HK-2 (cell line): ENCODE measurements at regions not wholly inside any gene's neighbourhood (a gene's known extent, or its start where the extent isn't known, plus 50 kb on each side); places are given as distances from the start of the nearest gene placed in this dataset.

Experiments
- DNase-seq: peaks from one replicate; pipeline ENCODE4 v3.0.0-alpha.2; 2018; ENCODE audit not compliant: unreplicated experiment

DNA sequence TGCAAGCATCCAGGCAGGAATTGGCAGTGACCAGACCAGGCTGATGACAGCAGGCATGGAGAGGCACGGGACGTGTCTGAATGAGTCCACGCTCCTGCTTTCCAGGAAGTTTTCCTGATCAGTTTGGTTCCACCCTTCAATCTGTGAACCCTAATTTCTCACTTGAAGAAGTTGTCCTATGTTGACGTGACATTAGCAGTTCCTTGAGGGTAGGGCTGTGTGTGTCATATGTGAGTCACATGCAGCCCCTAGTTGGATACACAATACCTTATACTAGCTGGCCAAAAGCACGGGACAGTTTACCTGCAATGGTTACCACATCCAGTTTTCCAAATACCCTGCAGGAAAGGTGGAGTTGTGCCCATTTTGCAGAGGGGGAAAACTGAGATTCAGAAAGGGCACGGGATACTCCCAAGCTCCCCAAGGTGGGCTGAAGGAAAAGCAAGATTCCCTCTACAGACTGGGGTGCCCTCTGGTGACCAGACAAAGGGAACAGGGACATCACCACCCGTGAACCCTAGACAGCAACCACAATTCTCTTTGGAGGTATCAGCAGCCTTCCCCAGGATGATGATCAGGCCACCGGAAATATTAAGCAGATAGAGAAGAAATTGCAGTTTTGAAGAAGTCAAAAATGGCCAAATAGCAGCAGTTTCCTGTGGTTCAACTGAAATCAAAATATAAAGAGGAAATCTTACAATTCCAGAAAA, 194.5 kb downstream of the PHETA1 start:
- no peak for DNase-seq

GRCh38 chr12:111173836-111174235, 195.1 kb downstream of the PHETA1 start:
- DNase-seq = no peak

- DNase-seq = no peak
Observed at GRCh38 chr12:111173391-111173790, 195.5 kb downstream of the PHETA1 start.

GRCh38 chr12:111172786-111173185, 196.1 kb downstream of the PHETA1 start:
- DNase-seq = no peak

DNA sequence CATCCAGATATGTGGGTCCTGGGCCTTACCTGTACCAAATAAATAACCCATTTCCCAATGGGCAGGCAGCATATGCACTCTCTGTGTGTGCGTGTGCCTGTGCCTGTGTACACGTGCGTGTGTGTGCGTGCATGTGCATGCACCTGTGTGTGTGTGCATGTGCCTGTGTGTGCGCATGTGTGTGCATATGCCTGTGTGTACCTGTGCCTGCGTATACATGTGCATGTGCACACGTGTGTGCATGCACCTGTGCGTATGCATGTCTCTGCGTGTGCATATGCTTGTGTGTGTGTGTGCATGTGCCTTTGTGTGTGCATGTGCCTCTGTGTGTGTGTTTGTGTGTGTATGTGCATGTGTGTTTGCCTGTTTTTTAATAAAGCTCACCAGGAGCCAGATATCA, 197.1 kb downstream of the PHETA1 start:
- DNase-seq = no peak

- DNase-seq = no peak
Observed at GRCh38 chr12:111171345-111171744, 197.6 kb downstream of the PHETA1 start.

GRCh38 chr12:111170543-111170942, 198.4 kb downstream of the PHETA1 start:
- no peak for DNase-seq

DNA sequence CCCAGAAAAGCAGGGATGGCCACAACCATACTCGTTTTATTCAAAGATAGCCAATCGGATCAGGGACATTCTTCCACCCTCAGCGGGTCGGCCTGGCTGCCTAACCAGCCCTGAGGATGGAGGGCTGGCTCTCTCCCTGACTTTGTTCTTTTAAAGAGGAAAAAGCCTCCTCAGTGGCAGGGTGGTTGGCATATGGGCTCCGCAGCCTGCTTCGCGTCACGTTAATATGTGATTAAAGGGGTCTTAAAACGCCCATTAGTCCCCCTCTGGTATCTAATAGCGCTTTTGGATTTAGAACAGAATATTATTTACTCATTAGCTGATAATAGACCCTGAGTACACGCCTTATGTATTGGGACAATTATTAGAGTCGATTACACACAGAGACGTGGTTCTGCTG, 199.4 kb downstream of the PHETA1 start:
- DNase-seq = no peak

DNA sequence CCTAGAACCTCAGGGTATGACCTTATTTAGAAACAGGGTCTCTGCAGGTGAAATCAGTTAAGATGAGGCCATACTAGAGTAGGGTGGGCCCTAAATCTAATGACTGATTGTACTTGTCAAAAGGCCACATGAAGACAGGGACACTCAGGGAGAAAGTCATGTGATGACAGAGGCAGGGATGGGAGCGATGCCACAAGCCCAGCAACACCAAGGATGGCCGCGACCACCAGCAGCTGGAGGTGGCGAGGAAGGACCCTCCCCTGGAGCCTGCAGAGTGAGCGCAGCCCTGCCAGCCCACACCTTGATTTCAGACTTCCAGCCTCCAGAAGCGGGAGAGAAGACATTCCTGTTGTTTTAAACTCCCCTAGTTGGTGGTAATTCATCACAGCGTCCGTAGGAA, 199.9 kb downstream of the PHETA1 start:
- DNase-seq = no peak

- DNase-seq = no peak
Observed at GRCh38 chr12:111168009-111168900, 200.6 kb downstream of the PHETA1 start.

DNA sequence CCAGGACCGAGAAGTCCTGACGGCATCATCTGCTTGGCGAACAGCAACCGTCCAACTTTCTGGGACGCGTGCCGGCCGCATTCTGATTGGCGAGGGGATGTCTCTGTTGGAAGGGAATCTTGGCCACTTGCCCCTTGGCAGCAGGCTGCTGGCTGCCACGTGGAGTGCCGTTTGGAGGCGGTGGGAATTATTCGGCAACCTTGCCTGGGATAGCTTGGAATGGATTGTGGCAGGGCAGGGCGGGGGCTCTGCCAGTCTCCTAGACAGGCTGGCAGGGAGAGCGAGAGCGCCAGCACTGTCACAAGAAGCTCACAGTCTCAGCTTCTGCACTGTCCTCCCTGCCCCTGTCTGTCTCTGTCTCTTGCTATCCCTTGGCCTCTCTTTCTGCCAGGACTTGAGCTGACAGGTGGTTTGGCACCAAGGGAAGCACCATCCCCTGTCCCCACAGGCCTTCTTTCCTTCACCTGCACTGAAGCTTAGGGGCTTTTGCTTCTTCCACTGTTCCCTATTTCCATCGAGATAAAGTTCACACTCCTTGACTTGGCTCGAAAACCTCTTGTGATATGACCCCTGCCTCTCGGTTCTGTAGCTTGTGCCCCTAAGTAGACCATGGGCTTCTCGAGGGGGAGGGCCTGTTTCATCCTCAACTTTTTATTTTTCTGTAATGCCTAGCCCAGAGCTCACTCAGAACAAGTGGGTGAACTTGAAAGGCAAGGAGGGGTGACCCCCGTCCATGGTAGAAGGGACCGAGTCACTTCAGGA, 201.9 kb downstream of the PHETA1 start:
- no peak for DNase-seq

DNA sequence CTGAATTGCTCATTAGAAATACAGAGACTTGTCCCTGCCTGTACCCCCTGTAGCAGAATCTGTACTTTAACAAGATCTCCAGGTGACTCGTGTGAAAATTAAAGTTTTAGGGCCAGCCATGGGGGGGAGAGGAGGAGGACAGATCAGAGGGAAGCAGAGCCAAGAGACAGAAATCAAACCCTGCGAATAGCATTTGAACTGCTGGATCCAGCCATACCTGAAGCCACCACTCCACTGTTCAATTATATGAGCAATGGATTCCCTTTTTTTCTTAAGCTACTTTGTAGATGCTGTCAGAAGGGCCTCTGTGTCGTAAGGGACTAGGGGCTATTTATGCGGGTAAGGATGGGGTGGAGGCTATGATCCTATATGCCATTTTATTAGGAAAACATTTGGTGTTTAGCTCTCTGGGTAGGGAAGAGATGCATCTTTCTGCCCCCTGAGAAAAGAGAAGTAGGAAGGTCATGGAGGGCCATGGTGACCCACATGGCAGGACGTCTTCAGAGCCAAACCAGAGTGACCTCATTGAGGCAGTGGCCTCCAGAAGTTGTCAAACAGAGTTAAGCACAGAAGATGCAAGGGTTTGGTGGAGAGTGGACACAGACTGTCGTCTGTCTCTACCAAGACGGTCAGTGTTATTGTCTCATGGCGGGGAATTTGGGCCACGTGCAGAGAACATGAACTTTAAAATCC, 203.9 kb downstream of the PHETA1 start:
- DNase-seq = no peak

DNA sequence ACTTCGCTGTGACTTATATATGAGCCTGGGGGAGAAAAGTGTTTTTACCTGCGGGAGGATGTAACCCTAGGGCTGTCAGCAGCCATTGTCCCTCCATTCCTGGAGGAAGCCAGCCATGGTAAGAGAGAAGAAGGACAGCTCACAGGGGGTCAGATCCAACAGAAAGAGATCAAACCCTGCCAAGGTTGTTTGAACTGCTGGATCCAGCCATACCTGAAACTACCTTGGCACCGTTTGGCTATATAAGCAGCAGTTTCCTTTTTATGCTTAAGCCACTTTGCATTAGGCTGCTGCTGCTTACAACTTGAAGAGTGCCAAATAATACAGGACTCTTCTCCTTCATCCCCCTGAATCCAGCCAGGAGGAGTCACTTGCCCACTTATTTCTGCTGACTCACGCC, 205.5 kb downstream of the PHETA1 start:
- DNase-seq = no peak

DNA sequence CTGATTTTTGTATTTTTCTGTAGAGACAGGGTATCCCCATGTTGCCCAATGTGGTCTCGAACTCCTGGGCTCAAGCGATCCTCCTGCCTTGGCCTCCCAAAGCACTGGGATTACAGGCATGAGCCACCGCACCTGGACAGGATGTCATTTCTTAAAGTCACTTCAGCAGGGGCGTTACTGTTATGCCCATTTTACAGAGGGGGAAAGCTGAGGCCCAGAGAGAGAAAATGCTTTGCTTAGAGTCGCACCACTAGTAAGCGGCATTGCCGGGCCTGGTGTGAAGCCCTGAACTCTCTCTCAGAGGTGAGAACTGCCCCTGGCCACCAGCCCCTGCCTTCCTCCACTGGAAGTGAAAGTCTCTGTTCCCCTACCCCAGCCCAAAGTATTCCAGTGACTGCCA, 207.0 kb downstream of the PHETA1 start:
- DNase-seq = no peak

GRCh38 chr12:111160350-111161241, 208.3 kb downstream of the PHETA1 start:
- no peak for DNase-seq

- DNase-seq = no peak
Observed at GRCh38 chr12:111158992-111159391, 209.9 kb downstream of the PHETA1 start.

- no peak for DNase-seq
Observed at GRCh38 chr12:111157486-111157885, 211.4 kb downstream of the PHETA1 start.

GRCh38 chr12:111156304-111156703, 212.6 kb downstream of the PHETA1 start:
- DNase-seq = no peak

DNA sequence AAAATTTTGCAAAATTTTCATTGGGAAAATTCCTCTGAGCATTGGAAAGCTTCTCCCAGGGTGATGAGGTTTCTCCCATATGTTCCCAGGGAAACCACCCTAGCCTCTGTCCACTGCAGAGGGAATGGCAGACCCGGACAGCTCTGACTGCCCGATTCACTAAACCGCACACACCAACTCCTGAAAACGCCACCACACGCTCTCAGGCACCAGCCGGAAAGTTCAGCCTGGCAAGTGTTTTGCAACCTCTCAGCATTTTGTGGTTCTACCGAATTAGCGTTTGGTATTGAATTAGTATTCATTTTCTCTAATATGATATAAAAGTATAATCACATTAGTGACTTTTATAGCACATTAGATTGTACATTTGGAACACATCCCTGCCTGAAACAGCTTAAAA, 213.4 kb downstream of the PHETA1 start:
- no peak for DNase-seq

DNA sequence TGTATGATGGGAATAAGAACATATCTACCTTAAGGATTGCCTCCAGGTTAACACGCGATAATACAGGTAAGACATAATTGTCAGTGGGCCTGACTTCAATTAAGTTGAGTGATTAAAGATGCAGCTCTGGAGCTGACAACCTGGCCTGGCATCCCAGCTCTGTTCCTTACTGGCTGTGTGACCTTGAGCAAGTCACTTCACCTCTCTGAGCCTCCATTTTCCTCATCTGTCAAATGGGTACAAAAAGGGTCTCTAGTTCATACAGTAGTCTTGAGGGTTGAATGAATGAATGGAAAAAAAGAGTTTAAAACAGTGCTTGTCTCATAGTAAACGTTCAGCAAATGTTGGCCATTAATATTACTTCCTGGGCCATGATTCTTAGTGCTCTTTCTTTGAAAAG, 213.9 kb downstream of the PHETA1 start:
- no peak for DNase-seq
